CD4-positive, alpha-beta T cell treated with Interleukin-12 subunit alpha and Interleukin-12 subunit beta, for 1 hour (primary cell): ENCODE measurements at regions not wholly inside any gene's neighbourhood (a gene's known extent, or its start where the extent isn't known, plus 50 kb on each side); places are given as distances from the start of the nearest gene placed in this dataset.
"Not testable (repeated sequence)": the region's sequence is repeated elsewhere in the genome, so short reads cannot be mapped to it uniquely, and the experiment has no call there.

Source experiments
- DNase-seq: peaks from one replicate; pipeline ENCODE4 v3.0.0-alpha.2; 2020

DNA sequence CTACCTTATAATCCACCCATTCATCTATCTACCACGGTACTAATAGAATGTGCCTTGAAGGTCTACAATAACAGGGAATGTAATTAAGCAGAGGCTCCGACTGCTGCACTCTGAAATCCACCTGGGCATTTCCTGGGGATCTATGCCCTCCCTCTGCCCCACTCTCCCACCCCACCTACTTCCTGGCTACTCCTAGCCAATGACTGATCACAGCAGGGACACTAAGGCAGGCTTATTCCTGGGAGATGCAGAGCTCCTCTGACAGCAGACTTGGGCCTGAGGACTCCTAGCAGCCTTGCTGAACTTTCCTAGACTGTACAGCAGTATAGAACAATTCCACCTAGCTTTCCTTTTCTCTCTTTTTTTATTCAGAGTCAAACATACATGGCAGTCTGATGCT lies 91.1 kb upstream of the DHRS4 start:
- DNase-seq: no peak

DNA sequence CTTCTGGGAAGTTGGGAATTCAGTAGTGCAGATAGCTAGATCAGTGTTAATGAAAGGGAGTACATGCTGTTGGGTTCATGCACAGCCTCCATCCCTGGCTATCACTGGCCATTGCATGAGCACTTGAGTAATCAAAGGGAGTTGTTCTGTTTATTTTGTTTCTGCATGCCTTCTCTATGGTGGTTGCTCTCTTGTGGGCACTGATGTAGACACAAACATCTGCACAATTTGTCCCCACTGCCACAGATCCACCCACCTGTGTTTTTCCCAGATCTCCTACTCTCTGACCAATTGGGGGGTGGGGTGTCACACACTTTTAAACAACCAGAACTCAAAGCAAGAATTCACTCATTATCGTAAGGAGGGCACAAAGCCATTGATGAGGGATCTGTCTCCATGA lies 89.7 kb upstream of the DHRS4 start:
- no peak for DNase-seq

DNA sequence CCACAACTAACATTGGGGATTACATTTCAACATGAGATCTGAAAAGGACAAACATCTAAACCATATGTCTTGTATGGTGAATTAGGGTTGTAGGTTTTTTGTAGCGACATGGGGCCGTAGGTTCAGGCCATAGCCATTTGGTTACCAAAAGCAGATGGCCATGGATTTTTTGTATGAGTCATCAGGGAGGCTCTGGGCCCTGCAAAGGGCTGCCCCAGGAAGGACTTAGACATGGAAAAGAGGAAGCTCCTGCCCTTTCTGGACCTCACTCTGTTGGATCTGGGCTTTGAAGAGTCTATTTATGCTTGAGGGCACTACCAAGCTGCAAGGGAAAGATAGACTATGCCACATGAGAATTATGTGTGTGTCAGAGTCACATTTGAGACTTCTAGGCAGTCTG lies 89.3 kb upstream of the DHRS4 start:
- no peak for DNase-seq

DNA sequence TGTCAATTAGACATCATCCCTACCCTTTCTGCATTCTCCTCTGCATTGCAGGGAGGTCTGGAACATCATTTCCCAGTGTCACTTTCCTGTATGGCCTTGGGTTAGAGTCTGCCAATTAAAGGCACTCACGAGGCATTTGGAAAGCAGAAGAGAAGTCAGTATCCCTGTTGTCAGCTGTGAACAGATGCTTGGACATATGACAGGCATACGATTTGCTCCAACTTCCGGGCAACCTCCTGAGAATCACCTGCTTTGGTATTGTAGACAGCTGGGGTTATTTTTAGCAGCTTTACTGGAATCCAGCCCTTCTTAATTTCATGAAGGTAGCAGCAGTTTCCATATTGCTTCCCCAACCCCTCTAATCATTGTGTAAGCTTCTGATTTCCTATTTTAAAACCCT lies 88.7 kb upstream of the DHRS4 start:
- DNase-seq: no peak

DNA sequence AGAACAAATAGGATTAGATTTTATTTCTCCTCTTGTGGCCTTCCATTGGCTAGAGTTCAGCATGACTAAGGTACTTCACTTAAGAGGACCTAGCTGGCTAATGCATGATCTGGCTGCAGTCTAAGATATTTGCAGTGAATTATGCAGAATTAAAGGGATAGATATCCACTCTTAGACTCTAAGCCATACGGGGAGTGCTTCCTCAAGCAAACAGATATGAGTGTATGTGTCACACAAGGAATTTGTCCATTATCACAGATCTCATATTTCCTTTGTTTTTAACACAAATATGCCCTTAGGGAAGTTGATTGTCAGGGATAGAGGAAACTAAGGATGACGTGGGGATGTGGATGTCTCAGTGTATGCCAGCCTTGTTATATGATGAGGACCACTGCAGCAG lies 88.1 kb upstream of the DHRS4 start:
- DNase-seq: no peak

DNA sequence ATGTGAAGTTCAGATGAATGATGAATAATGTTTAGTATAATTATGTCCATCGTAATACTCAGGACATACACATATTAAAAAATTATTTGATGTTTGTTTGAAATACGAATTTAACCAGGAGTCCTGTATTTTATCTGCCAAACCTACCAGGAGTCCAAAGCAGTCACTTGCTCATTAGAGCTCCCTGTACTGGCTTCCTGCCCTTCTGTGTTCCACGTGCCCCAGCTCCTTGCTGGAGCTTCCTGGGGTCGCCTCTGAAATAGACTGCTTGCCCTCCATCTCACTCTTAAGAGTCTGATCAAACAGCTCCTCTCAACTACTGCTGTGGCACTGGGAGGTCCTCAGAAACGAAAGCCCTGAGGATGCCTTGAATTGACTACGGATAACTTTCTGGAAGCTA lies 87.3 kb upstream of the DHRS4 start:
- no peak for DNase-seq

DNA sequence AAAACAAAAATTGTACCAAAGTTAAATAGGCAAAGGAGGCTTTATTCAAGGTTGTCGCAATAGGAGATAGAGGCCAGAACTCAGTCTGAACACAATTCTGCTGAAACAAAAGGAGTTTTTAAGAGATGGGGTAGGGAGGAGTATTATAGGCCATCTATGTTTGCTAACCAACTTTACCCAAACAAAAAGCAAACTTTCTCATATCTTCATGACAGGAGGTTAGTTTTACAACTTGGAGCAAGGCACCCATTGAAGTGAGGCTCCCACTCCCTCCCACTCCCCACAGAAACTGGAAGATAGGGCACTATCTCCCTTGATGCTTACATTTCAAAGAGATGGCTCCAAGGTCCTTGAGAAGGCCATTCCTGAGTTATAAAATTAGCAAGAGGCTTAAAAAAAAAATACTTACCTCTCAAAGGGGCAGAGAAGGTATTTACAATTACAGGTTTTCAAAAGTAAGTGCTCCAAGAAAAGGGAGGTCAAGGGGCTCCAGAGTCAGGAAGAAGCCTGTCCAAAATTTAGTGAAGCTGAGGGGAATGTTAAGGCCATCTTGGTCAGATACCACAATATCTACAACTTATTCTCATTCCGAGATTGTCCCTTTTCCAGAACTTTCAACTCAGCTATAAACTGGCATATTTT lies 84.4 kb upstream of the DHRS4 start:
- no peak for DNase-seq

DNA sequence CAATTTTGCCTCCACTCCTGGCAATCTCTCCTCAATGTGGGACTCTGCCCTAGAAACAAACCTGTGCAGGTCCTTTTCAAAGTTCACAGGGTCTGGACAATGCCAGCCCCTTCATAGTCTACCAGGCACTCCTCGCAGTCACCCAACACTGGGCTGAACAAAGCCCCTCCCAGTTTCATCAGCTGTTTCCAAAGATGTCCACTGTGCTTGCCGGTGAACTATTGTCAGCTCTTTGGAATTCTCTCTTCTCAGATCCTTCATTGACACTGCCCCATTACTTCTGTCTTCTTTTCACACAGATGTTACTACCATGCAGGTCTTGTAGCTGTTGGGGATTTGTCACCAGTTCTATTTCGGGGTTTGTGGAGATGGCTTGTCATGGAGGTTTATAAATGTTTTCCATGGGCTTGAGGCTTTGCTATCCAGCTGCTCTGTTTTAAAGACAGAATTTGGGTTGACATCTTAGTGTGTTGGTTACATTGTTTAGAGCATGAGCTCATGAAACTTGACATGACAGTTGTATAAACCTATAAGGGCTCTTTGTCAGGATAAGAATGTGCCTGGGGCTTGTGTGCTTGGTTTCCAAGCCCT lies 77.3 kb upstream of the DHRS4 start:
- no peak for DNase-seq

DNA sequence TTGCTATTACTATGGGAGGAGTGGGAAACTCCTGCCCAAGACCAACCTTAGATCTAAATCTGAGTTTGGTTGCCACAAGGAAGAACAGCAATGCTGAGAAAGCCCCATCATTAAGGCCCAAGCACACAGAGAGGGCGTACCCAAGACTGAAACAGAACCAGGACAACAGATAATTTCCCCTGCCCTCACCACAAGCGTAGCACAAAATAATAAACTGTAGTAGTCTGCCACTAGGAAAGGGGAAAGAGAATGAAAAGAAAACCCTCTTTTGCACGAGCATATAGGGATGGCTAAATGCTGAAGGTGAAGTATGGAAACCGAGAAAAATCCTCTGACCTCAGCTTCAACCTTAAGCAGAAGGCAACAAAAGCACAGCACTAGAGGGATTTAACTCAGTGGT lies 76.5 kb upstream of the DHRS4 start:
- DNase-seq: no peak

DNA sequence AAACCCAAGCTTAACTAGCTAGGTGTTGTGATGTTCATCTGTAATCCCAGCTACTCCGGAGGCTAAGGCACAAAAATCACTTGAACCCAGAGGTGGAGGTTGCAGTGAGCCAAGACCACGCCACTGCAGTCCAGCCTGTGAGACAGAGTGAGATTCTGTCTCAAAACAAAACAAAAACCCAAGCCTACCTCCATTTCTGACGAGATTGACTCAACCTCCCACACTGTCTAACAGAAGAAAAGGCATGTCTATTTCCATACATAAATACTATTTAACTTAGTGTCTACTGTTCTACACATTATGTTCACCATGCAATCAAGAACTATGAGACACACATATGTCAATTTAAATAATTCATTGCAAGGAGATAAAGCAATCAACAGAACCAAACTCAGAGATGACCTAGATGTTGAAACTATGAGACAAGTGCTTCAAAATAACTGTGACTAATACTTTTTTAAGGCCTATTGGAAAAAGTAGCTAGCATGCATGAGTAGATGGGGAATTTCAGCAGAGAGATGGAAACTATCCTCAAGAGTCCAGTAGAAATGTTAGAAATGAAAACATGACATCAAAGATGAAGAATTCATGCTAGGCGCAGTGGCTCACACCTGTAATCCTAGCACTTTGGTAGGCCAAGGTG lies 75.9 kb upstream of the DHRS4 start:
- DNase-seq: no peak

DNA sequence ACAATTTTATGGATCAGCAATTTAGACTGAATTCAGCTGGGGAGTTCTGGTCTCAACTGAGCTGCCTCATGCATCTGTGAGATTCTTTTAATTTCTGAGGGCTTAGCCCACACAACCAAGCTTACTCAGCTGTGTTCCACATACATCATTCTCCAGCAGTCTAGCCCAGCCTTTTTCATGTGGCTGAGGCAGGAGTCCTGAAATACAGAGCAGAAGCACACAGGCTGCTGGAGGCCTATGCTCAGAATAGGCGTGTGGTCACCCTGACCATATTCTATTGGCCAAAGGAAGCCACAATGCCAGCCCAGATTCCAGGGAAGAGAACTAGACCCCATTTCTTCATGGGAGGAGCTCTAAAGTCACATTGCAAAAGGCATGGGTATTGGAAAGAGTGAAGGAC lies 72.3 kb upstream of the DHRS4 start:
- no peak for DNase-seq

DNA sequence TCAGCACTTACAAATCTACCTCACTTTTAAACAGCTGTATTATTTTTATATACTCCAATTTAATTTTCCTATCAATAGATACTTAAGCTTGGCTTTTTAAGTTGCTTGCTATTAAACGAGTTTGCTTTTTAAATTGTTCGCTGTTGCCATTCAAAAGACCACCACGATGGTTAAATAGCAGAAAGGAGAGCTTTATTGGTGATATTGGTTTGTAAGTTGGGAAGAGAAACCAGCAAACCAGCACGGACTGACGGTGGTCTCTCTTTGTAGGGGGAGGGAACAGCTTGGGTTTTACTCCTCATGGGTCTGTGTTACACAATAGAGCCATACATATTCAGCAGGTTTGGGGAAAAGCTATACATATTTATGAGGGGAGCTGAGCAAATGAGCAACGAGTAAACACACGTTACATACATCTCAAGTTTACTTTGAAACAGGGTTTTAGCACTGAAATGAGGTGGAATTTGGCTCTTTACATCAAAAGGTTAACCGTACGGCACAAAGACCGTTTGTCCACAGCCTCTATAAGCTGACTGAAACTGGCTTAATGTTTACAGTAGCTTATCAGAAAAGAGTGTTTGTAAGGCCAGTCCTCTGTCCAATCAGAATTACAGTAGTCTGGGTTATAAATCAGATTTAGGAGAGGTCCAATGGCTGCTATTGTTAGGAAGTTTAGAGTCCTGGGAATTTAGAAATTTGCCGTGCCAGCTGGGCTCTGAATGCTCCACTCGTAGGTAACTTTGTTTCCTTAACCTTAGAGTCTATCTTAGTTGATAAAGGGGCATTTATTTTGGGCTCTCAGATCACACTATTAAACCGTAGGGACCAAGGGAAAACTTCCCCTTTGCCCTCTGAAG lies 69.7 kb upstream of the DHRS4 start:
- no peak for DNase-seq

DNA sequence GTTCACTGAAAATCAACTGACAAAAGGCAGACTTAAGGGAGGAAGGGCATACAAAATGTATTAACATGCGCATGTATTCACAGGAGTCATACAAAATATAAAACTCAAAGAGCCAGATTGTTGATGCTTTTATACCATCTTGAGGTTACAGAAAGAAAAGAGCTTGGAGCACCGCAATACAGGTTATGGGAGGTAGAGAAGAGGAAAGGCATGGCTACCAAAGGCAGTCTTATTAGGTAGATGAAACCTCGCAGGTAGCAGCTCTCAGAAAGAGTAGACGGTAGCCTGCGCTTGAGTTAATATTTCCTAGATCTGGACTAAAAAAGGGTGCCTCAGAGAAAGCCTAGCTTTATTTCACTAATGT lies 69.0 kb upstream of the DHRS4 start:
- no peak for DNase-seq

DNA sequence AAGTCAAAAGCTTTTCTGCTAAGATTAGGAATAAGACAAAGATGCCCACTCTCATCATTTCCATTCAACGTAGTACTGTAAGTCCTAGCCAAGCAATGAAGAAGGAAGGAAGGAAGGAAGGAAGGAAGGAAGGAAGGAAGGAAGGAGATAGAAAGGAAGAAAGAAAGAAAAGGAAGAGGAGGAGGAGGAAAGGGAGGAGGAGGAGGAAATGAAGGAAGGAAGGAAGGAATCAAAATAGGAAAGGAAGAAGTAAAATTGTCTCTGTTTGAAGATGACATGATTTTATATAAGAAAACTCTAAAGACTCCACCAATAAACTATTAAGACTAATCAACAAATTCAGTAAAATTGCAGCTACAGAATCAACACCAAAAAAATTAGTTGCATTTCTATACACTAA lies 66.0 kb upstream of the DHRS4 start:
- DNase-seq: no peak

DNA sequence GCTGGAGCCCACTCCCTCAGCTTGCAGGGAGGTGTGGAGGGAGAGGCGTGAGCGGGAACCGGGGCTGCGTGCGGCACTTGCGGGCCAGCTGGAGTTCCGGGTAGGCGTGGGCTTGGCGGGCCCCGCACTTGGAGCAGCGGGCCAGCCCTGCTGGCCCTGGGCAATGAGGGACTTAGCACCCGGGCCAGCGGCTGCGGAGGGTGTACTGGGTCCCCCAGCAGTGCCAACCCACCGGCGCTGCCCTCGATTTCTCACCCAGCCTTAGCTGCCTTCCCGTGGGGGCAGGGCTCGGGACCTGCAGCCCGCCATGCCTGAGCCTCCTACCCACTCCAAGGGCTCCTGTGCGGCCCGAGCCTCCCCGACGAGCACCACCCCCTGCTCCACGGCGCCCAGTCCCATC lies 61.9 kb upstream of the DHRS4 start:
- not testable (repeated sequence) for DNase-seq

DNA sequence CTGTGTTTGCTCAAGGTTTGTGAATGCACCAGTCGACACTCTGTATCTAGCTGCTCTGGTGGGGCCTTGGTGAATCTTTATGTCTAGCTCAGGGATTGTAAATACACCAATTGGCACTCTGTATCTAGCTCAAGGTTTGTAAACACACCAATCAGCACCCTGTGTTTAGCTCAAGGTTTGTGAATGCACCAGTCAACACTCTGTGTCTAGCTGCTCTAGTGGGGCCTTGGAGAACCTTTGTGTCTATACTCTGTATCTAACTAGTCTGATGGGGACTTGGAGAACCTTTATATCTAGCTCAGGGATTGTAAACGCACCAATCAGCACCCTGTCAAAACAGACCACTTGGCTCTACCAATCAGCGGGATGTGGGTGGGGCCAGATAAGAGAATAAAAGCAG lies 61.3 kb upstream of the DHRS4 start:
- not testable (repeated sequence) for DNase-seq

DNA sequence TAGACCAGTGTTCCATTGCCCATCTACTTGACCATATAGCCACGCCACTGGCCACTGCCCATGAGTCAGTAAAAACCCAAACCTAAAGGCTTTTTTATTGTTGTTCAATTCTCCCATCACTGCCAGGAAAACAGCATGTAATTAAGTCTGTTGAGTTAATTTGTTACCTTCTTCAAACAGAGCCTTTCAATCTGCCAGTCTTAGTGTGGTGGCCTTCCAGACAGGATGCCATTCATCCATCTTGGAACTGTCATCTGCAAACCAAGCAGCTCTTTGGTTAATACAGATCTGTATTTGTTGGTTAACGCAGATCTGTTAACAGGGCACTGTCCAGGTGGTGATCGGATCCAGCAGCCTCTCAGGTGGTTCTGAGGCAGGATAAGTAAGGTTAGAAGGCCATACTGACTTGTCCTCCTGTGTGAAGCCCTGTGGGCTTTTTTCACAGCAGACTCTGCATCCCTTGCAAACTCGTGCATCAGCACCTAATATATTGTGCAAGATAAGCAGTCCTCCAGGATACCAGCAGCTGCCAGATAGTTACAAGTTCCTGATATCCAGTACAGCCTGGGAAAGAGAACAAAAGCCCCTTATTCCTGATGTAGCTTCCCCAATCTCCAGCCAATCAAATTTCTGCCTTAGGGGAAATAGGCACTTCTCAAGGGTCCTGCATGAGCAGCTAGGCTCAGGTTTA lies 59.1 kb upstream of the DHRS4 start:
- no peak for DNase-seq

DNA sequence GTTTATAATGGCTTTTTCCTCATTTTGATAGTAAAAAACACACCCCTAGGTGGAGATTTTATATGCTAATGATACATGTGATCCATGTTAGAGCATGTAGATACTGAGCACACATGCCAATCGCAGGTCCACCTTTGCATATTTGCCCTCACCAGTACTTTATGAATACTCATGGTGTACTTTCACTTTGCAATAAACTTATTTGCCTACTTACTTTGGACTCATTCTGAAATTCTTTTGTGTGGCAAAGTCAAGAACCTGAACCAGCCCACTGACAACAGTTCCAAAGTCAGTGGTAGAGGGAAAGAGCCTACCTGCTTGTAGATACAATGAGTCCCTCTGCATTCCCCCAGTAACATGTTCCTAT lies 58.5 kb upstream of the DHRS4 start:
- no peak for DNase-seq

DNA sequence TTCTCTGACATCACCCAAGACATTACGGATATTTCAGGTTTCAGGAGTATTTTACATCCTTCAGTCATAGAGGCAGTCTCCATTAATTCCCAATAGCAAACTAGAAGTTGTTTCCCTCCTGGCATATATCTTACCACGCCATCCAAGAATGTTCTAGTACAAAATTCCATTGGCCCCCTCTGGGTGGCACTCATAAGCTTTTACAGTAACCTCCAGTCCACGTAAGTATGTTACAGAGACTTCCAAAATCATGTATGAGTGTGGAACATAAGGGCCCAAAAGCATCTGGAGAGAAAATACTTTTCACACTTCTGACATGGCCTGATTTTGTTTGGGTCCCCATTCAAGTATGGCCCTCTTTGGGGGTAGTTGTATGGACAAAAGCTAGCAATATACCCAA lies 58.1 kb upstream of the DHRS4 start:
- peak; percentile 2 for DNase-seq

DNA sequence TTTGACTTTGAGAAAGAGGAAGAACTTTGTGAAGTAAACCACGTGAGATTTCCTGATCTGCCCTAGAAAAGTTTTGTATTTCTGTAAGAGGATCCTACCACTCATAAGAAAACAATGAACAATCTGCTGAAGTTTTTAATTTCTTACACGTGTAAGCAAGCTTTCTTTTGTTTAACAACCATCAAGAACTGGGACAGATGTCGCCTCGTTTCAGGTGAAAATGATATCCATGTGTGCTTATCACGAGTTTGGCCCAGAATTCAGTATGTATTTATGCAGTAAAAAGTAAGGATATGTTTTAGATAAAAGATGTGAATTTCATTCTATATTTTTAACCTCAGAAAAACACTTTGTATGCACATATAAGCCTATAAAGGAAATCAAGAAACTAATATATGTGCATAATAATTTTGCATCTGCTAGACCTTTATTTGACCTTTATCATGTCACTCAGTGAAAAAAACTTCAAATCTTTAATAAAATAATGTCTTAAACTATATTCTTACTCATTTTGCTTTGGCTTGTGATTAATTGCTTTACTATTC lies 56.9 kb upstream of the DHRS4 start:
- DNase-seq: no peak

DNA sequence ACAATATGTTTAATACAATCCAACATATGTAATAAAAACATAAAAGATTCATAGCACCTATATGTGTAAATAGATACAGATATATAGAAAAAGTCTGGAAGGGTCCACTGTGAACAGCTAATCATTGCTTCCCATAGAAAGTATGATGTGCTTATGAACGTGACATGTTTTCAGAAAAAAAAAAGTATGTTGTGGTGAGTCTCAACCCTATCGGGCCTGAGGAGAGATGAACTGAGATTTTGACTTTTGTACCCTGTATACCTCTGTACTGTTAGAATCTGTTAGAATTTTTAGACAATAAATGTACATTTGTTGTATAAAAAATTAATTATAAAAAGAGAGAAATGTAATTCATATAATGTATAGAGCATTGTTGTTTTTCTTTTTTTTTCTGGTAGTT lies 56.3 kb upstream of the DHRS4 start:
- not testable (repeated sequence) for DNase-seq

DNA sequence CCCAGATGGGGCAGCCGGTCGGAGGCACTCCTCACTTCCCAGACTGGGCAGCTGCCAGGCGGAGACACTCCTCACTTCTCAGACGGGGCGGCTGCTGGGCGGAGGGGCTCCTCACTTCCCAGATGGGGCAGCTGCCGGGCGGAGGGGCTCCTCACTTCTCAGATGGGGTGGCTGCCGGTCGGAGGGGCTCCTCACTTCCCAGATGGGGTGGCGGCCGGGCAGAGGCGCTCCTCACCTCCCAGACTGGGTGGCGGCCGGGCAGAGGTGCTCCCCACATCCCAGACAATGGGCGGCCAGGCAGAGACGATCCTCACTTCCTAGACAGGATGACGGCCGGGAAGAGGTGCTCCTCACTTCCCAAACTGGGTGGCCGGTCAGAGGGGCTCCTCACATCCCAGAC lies 55.2 kb upstream of the DHRS4 start:
- not testable (repeated sequence) for DNase-seq

DNA sequence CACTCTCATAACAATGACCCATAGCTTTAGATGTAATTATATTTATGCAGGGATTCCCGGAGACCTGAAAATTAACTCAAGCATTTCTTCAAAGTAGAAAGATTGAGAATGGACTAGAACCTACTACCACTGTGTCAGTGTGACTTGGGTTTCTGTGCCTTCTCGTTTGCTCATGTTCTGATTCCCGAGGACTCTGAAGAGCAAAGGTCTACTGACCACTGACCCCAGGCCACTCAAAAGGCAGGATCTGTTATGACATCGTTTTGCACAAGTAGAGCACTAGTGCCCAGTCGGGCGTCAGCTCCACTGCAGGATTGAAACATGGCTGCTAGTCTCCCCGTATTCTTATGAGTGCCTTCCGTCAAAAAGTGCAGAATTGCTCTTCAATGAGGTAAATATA lies 53.8 kb upstream of the DHRS4 start:
- no peak for DNase-seq
